Erythroblast (primary cell): ENCODE measurements at regions not wholly inside any gene's neighbourhood (a gene's known extent, or its start where the extent isn't known, plus 50 kb on each side); places are given as distances from the start of the nearest gene placed in this dataset.

Experiments used
- DNase-seq, 2 experiments: peaks; one replicate each; lab custom pipeline; 2025; lab: John Stamatoyannopoulos, UW
- GATA1 ChIP-seq: IDR thresholded peaks from 2 replicates; pipeline ENCODE4 v1.6.1; 2011; ENCODE audit warnings: low read depth, mild to moderate bottlenecking, control low read depth, low read length, moderate library complexity
- POLR2A ChIP-seq: IDR thresholded peaks from 2 replicates; pipeline ENCODE4 v1.6.1; 2011; ENCODE audit warnings: mild to moderate bottlenecking, low read length

DNA sequence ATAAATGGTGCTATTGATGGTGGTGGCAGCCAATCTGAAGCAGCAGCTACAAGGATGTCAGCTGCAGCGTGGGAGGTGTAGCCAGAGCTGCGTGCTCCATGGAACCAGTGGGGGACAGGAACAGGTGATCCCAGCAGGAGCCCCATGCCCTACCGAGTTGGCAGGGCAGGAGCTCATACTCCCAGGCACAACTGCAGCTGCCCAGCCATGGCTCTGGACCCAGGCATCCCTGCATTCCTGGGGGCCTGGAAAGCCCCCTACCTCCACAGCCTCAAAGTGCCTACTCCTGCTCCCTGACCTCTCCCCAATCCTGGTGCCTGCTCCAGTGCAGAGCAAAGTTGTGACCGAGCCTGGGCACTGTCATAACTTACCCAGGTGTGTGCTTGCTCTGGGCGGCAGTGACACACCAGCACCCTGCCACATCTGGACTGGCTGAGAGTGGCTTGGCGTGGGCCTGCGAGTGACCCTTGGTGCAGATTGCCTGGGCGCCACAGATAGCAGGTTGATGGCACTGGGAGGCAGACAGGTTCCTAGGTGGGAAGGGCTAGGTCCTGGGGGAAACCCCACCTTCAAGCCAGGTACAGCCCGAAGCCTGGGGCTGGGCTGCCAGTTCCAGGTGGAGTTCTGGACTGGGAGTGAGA is 101.1 kb downstream of the DCAF12L2 start:
- TF ChIP-seq GATA1, result no peak
- no peak for TF ChIP-seq POLR2A
- DNase-seq, result no peak

DNA sequence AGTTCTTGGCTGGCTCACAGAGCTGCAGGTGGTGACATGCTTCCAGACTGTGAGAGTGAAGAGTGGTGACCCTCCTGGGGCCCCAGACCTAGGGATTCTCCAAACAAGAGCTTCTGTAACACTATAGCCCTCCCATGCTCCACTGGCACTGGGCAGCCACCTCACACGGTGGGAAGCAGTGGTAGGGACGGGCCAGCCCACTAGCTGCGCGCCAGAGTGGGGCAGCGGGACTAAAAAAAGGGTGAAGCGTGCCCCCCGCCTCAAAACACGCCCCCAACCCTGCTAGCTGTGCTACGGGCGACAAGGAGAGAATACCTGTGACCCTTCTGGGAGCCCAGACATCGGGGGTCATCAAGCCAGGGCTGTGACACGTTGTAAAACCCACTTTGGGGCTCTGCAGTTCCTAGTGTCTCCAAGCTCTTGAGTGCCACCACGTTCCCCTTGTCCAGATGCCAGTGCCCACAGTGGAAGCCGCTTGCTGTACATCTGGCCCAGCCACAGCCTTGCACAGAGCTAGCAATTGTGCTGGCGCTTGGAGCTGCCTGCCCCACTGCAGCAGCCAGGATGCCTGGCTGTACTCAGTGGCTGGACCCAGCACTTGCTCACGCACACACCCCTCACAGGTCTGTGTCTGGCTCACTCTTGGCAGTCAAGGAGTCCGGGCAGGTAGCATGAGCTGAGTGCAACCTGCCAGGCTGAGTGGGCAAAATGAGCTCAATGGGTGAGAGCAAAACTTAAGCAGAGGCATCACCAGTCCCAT is 100.0 kb downstream of the DCAF12L2 start:
- TF ChIP-seq POLR2A, result no peak
- no peak for TF ChIP-seq GATA1
- no peak for DNase-seq
